NT2/D1 (cell line): ENCODE measurements at regions not wholly inside any gene's neighbourhood (a gene's known extent, or its start where the extent isn't known, plus 50 kb on each side); places are given as distances from the start of the nearest gene placed in this dataset.

Experiments
- SUZ12 ChIP-seq: IDR thresholded peaks from 2 replicates; pipeline ENCODE4 v1.6.1; 2011; ENCODE audit not compliant: insufficient read length, insufficient read depth; ENCODE audit errors: extremely low read depth
- YY1 ChIP-seq: IDR thresholded peaks from 2 replicates; pipeline ENCODE4 v1.6.1; 2011; ENCODE audit not compliant: insufficient read length, insufficient read depth

- TF ChIP-seq YY1 = no peak
- no peak for TF ChIP-seq SUZ12
Observed at GRCh38 chr3:146883288-146883687, 278.1 kb upstream of the PLSCR5 start.
